Vagina (tissue), 2 donors: ENCODE measurements at regions not wholly inside any gene's neighbourhood (a gene's known extent, or its start where the extent isn't known, plus 50 kb on each side); places are given as distances from the start of the nearest gene placed in this dataset.
"Not testable (repeated sequence)": the region's sequence is repeated elsewhere in the genome, so short reads cannot be mapped to it uniquely, and the experiment has no call there.

ENCODE experiments used
- DNase-seq, 2 donors: peaks; one replicate each; pipeline ENCODE4 v3.0.0-alpha.2; 2017; ENCODE audit errors: extremely low spot score in 2 of 2
- H3K27ac ChIP-seq: fragments of 200-600 bp; sonication (generic); one replicate; pipeline ENCODE4 v1.5.1; 2019
- H3K27me3 ChIP-seq: fragments of 200-600 bp; sonication (generic); one replicate; pipeline ENCODE4 v1.5.1; 2019
- H3K36me3 ChIP-seq, 2 donors: fragments of 200-600 bp; sonication (generic); one replicate each; pipeline ENCODE4 v1.5.1; 2017 to 2019
- H3K4me1 ChIP-seq: fragments of 200-600 bp; sonication (generic); one replicate; pipeline ENCODE4 v1.5.1; 2019
- H3K4me3 ChIP-seq, 2 donors: fragments of 200-600 bp; sonication (generic); 1 replicate in 1 of 2; 2 replicates in 1 of 2; pipeline ENCODE4 v1.5.1; 2016 to 2019
- H3K9me3 ChIP-seq: fragments of 200-600 bp; sonication (generic); one replicate; pipeline ENCODE4 v1.5.1; 2019
- CTCF ChIP-seq, 3 experiments: fragments of 450-650 bp in 2 of 3; fragments of 200-600 bp in 1 of 3; sonication (generic) in 1 of 3; IDR thresholded peaks; one replicate each; pipeline ENCODE4 v1.5.1; 2017 to 2019; ENCODE audit warnings: antibody characterized with exemption in 3 of 3, mild to moderate bottlenecking in 2 of 3, moderate library complexity in 2 of 3
- POLR2A ChIP-seq, 2 donors: fragments of 450-650 bp; IDR thresholded peaks; one replicate each; pipeline ENCODE4 v1.6.1; 2017; ENCODE audit warnings: antibody characterized with exemption in 2 of 2, mild to moderate bottlenecking in 2 of 2, moderate library complexity in 2 of 2
- POLR2AphosphoS5 ChIP-seq, 2 donors: sonication (generic); formaldehyde crosslinking; IDR thresholded peaks; one replicate each; pipeline ENCODE4 v1.9.0; 2017; ENCODE audit warnings: antibody characterized with exemption in 2 of 2, mild to moderate bottlenecking in 2 of 2, low read depth in 1 of 2; ENCODE audit not compliant: insufficient read depth in 1 of 2
- intact Hi-C: fragments of 100-400 bp; cut with DNase I; formaldehyde crosslinking; loops from one replicate; pipeline ENCODE4 v1.15.1; 2023

DNA sequence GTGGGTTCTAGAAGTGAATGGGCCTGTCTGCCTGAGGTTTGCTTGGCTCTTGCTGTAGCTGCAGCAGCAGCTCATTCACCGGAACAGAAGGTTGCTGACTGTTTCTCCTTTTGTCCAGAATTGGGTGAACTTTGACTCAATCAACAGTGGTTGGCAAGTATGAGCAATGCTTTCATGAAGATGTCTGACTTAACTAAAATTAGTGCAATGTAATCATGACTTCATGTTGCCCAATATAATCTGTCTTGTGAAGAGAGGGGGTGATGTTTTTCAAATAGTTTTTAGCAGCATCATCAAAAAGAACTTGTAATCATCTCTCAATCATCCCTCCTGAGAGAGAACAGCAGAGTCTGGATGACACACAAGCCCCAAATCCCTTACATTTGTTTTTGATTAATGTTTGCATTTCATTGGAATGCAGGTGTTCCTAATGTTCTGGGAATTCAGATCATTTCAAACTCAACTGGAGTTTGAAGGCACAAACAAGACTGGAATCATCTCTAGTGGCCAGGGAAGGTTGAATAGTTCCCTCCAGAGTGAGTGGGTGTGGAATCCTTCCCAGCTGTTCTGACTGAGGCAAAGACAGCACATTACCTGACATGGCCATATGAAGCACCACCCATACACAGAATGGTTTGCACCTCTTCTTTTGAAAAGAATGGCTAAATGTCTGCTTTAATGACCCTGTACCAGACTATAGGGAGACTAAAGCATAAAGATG, 82.9 kb downstream of the HLX start:
- TF ChIP-seq POLR2AphosphoS5 (IDR thresholded peaks at IDR 0.05; ENCODE audit: insufficient read depth in 1 of 2, low read depth in 1 of 2), result no peak
- no peak for TF ChIP-seq CTCF (IDR thresholded peaks at IDR 0.05)
- TF ChIP-seq POLR2A (IDR thresholded peaks at IDR 0.05), result no peak
- H3K36me3 ChIP-seq, result no peaks in the 10 kb centered on the region
- intact Hi-C loops, result no loop called here

DNA sequence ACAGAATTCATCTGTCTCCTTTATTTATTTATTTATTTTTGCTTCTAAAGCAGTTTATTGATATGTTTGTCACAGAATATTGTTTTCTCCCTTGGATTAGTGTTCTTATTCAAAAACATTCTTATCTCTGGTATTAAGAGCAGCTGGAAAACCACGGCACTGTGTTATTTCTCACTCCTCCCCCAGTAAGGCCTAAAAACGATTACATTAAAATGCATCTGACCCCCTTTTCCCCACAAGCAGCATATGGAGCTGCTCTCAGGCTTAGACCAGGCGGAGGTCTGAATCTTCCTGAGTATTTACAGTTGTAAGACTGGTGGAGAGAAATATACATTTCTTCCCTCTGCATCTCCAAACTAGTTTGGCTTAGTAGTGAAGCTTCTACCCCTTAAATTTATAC, 86.8 kb downstream of the HLX start:
- DNase-seq, result no peak
- Histone ChIP-seq H3K36me3 (no peaks in the 10 kb centered on the region), H3K4me1 (no peaks in the 10 kb centered on the region), H3K9me3 (no peaks in the 10 kb centered on the region), H3K27ac (no peak overlapping the region), H3K27me3 (no peaks in the 10 kb centered on the region), H3K4me3 (no peak overlapping the region)
- TF ChIP-seq CTCF (IDR thresholded peaks at IDR 0.05) (no peak), POLR2AphosphoS5 (IDR thresholded peaks at IDR 0.05; ENCODE audit: insufficient read depth in 1 of 2, low read depth in 1 of 2) (no peak), POLR2A (IDR thresholded peaks at IDR 0.05) (no peak)
- intact Hi-C loops, result no loop called here

More for the DNA sequence above, 82.9 kb downstream of the HLX start:
- Histone ChIP-seq H3K27me3 (no peaks in the 10 kb centered on the region), H3K4me3 (no peak overlapping the region), H3K4me1 (no peaks in the 10 kb centered on the region), H3K9me3 (no peaks in the 10 kb centered on the region), H3K27ac (no peak overlapping the region)
- DNase-seq, result no peak

DNA sequence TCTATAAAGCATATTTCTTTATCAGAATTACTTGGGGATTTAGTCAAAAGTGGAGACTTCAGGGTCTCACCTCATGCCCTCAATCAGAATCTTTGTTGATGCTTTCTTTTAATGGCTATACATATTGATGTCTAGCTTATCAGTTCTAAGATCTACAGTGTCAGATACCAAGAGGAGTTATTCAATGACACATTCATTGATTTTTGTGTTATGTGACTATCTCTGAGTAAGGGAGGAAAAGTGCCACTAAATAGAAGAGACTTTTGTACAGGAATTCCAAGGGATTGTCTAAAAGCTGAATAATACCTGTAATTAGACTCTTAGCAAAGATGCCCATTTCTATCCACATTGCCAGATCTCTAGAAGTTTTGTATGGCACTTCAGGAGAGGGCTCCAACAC, 87.2 kb downstream of the HLX start:
- H3K4me1 ChIP-seq, result no peaks in the 10 kb centered on the region
- no peaks in the 10 kb centered on the region for H3K9me3 ChIP-seq
- H3K36me3 ChIP-seq, result no peaks in the 10 kb centered on the region
- DNase-seq, result no peak
- H3K27me3 ChIP-seq, result no peaks in the 10 kb centered on the region
- intact Hi-C loops, result no loop called here
- no peak overlapping the region for H3K27ac ChIP-seq
- H3K4me3 ChIP-seq, result no peak overlapping the region
- TF ChIP-seq POLR2AphosphoS5 (IDR thresholded peaks at IDR 0.05; ENCODE audit: insufficient read depth in 1 of 2, low read depth in 1 of 2) (no peak), CTCF (IDR thresholded peaks at IDR 0.05) (no peak), POLR2A (IDR thresholded peaks at IDR 0.05) (no peak)

DNA sequence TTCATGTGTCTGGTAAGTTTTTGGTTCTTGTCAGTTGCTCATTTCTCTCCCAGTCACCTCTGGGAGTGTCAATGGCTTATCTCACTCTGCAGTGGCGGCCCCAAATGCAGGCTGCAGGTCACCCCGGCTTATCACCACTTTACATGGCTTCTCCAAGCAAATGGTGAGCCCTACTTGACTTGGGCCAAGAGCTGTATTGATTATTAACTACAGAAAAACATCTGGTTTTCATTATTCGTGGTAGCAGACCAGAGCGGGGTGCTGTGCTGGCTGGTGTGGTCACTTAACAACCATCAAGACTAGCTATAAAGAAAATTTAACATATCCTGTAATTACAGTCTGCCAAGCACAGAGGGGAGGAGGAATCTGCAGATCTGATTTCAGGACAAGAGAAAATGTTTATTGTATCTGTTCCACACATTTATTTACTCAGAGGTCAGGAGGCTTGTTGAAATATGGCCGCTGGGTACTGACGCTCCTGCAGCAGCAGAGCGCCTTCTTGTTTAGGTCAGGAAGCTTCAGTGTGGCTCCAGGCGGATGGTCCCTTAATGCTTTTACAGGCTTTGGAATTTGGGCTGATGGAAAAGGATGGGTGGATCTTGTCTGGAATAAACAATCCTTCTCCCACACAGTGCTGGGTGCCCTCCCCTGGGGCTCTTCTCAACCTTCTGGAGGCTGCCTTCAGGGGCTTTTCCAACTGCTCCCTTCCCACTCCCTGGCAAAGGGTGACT, 87.8 kb downstream of the HLX start:
- intact Hi-C loops, result no loop called here
- Histone ChIP-seq H3K4me3 (no peak overlapping the region), H3K27ac (no peak overlapping the region), H3K27me3 (no peaks in the 10 kb centered on the region), H3K9me3 (no peaks in the 10 kb centered on the region), H3K36me3 (no peaks in the 10 kb centered on the region), H3K4me1 (no peaks in the 10 kb centered on the region)
- no peak for DNase-seq
- TF ChIP-seq CTCF (IDR thresholded peaks at IDR 0.05) (no peak), POLR2AphosphoS5 (IDR thresholded peaks at IDR 0.05; ENCODE audit: insufficient read depth in 1 of 2, low read depth in 1 of 2) (no peak), POLR2A (IDR thresholded peaks at IDR 0.05) (no peak)

DNA sequence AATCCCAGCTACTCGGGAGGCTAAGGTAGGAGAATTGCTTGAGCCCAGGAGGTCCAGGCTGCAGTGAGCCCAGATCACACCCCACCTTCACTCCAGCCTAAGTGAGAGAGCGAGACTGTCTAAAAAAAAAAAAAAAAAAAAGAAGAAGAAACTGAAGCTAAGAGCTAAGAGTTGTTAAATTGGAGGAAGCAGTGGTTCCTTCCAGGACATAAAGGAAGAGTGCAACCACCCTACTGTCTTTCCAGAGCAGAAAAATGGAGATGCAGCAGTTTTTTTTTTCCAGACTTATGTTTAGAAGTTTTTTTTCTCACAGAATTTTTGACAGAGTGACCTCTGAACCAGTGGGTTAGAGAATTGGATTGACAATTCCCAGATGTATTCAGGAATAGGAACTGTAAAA, 88.7 kb downstream of the HLX start:
- no peak for DNase-seq
- TF ChIP-seq CTCF (IDR thresholded peaks at IDR 0.05), result no peak
- Histone ChIP-seq H3K4me3 (no peak overlapping the region), H3K27ac (no peak overlapping the region), H3K9me3 (no peaks in the 10 kb centered on the region), H3K36me3 (no peaks in the 10 kb centered on the region), H3K27me3 (no peaks in the 10 kb centered on the region), H3K4me1 (no peaks in the 10 kb centered on the region)
- intact Hi-C loops, result no loop called here

DNA sequence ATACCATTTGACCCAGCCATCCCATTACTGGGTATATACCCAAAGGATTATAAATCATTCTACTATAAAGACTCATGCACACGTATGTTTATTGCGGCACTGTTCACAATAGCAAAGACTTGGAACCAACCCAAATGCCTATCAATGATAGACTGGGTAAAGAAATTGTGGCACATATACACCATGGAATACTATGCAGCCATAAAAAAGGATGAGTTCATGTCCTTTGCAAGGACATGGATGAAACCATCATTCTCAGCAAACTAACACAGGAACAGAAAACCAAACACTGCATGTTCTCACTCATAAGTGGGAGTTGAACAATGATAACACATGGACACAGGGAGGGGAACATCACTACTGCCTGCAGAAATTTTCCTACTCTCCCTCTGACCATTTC, 90.0 kb downstream of the HLX start:
- H3K36me3 ChIP-seq, H3K4me3 ChIP-seq, DNase-seq, H3K27ac ChIP-seq, intact Hi-C loops, H3K9me3 ChIP-seq, H3K4me1 ChIP-seq, H3K27me3 ChIP-seq: not testable (repeated sequence)
